HG03135 (cell line): ENCODE measurements at regions not wholly inside any gene's neighbourhood (a gene's known extent, or its start where the extent isn't known, plus 50 kb on each side); places are given as distances from the start of the nearest gene placed in this dataset.
"Not testable (repeated sequence)": the region's sequence is repeated elsewhere in the genome, so short reads cannot be mapped to it uniquely, and the experiment has no call there.

ENCODE experiments used
- ATAC-seq: cut with Tn5 transposase; IDR thresholded peaks from one replicate; pipeline ENCODE4 v1.9.1; 2021; ENCODE audit warnings: mild to moderate bottlenecking, moderate library complexity; ENCODE audit not compliant: unreplicated experiment

DNA sequence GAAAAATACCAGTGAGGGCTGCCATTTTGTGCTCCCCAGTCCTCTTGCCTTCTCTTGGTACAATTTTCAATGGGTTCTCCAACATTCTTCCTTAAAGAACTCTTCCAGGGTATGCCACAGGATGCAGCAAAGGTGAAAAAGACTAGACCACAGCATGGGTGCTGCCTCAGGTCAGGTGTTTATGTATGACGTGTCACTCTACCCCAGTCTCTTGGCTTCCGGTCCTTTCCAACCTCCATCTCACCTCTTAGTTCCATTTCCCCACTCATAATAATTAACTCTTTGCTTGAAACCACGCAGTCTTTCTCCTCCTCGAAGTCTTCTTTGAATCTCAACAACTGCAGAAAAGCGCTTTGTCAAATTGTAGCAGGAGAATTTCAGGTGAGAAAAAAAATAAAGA, 104.7 kb upstream of the TBC1D5 start:
- ATAC-seq: no peak

DNA sequence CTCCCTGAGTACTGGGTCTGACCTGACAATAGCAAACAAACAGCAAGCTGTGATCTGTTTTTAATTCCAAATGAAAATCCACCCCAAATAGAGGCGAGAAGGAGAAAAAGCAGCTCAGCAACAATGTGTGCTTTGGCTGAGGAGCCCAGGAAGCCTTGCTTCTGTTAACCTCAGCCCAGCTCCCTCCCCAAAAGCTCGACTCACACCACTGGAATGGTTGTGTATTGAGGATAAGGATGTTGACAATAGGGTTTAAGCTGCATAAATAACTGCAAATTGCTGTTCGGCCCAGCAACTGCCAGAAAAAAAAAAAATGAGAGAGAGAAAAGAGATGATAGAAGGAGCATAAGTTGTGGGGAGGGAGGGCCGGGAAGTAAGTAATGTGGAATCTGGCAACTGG, 104.0 kb upstream of the TBC1D5 start:
- no peak for ATAC-seq

DNA sequence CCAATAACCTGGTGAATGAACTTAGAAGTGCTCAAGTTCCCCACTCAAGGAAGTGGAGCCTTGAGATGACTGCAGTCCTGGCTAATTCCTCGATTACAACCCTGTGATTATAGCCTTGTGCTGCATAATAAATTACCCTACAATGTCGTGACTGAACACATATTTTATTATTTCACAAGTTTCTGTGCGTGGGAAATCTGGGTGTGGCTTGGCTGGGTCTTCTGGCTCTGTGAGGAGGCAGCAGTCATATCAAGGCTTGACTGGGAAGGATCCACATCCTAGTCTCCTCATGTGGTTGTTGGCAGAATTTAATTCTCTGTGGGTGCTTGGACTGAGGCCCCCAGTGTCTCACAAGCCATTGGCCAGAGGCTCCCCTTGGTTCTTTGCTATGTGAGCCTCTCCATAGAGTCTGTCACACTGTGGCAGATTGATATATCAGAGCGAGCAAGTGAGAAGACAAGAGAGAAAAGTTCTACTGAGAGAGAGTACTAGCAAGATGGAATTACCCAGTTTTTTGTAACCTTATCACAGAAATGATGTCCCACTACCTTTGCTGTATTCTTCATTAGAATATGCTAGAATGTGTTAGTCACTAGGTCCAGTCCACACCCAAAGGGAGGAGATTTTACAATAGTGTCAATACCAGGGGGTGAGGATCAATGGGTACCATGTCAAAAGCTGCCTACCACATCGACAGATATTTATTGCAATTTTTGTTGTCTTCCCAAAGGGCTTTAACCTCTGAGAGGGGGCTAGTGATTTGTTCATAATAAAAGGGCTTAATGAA, 102.8 kb upstream of the TBC1D5 start:
- no peak for ATAC-seq

DNA sequence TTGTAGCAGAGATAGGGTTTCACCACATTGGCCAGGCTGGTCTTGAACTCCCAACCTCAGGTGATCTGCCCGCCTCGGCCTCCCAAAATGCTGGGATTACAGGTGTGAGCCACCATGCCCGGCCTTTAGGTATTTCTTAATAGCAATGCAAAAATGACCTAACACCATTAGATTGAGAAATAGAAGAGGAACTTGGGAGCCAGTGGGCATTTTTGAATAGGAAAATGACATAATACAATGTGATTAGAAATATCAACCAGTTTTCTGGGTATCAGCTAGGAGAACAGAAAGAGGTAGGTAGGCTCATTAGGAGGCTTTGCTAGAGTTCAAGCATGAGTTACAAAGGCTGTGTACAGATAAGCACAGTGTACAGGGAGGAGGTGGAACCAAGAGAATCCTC, 101.8 kb upstream of the TBC1D5 start:
- ATAC-seq: no peak

DNA sequence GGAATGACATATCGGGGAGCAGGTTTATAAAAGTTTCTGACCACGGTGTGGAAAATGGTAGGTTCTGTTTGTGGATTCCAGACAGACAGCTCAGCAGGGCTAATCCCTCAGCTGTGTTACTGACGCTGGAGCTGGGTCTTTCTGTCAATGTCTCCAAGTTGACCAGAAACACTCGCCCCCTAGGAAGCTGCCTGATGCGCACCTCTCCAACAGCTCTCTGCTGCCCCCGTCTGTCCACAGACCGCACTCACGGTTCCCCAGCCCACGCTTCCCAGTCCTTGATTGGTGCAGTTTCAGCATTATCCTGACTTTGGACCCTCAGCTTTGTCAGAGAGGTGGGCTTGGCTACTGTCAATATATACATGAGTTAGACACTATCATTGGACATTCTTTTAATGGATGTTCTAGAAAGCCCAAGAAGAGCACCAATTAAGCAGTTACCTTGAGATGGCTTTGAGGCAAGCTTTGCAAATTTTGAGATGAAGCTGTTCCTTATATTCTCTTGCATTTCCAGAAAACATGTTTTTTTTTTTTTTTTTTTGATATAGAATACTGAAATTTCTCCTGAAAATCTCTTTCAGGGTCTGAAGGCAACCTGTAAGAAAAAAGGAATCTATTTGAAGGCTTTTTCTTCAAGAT, 98.9 kb upstream of the TBC1D5 start:
- peak; percentile 91 for ATAC-seq

DNA sequence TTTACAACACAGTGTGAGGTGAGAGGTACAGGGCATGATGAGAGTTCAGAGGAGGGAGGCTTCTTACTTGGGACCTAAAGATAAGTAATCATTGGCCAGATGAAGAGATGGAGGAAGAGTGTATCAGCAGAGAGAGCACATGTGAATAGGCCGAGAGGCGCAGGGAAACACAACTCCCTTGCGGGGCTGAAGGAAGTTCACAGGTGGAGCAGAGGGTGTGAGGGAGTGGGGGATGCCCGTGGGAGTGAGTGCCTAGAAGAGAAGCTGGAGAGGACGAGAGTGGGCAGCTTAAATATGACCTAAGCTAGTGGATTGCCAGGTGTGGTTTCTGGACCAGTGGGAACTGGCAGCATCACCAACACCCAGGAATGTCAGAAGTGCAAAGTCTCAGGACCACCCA, 98.2 kb upstream of the TBC1D5 start:
- no peak for ATAC-seq

DNA sequence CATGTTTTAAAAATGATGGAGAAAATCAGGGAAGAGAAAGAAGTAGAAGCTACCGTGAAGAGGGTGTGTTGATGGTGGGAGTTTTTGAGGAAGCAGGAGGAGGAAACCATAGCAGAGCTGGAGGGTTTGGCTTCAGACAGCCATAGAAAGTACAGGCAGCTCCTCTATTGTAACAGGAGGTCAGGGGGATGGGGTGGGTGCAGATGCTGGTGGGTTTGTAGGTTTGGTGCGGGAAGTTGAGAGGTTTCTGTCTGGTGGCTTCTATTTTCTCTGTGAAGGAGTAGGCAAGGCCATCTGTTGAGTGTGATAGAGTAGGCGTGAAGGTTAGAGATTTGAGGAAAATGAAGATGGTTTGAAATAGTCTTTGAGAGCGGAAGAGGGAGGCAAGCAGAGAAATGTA, 97.7 kb upstream of the TBC1D5 start:
- ATAC-seq: no peak

DNA sequence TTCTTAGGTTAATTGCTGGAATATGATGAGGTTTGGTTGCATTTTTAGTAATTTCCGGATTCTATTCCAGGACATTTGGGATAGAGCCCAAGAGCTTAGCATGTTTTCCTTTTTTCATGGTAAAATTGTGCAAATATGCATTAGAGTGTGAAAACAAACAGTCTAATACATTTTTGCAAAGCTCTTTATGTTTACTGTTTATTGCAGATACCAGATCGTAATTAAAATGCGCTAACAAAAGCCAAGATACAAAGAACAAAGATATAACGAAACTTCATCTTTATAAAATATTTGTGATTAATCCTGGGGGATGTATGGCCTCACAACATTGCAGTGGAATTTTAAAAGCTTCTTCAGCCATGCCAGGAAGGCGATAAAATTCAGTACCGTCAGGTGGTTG, 94.5 kb upstream of the TBC1D5 start:
- ATAC-seq: no peak

DNA sequence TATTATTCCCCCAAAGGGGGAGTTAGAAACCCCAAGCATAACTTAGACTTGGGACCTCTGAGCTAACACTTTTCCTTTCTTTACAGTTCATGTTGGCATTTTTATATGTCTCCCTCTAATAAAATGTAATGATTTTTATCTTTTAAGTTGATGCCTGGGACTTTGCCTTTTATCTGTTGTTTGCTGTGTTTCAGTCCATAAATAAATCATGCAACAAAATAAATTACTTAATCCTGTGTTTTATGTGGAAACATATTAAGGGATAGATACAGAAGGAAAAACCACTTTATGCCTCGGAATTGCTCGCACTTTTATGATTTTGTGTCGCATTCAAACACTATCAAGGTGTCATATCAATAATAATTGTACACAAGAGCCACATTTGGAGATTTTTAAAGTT, 93.7 kb upstream of the TBC1D5 start:
- no peak for ATAC-seq

DNA sequence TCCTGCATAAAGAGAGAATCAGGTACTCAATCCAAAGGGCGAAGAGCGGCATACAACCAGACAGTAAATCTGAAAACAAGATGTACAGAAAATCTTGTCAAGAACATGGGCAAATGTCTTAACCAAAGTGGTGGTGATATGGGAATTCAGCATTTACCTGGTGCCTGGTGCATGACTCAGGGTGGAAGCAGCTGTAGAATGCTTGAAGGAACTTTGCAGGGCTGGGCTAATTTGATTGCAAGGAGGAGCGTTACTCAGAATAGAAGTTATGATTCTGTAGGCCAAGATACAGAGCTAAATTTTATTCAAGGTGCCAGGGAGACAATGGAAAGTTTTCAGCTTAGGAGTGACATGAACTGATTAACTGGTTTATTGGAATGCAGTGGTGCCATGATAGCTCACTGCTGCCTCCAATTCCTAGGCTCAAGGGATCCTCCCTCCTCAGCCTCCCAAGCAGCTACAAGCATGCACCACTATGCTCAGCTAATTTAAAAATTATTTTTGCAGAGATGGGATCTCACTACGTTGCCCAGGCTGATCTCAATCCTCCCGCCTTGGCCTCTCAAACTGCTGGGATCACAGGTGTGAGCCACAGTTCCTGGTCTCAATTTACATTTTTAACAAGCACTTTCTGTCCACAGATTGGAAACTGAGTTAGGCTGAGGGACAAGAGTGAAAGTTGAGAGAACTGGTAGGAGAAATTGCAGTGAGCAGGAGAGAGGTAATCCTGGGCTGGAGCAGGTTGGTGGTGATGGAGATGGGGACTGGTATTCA, 91.5 kb upstream of the TBC1D5 start:
- no peak for ATAC-seq

DNA sequence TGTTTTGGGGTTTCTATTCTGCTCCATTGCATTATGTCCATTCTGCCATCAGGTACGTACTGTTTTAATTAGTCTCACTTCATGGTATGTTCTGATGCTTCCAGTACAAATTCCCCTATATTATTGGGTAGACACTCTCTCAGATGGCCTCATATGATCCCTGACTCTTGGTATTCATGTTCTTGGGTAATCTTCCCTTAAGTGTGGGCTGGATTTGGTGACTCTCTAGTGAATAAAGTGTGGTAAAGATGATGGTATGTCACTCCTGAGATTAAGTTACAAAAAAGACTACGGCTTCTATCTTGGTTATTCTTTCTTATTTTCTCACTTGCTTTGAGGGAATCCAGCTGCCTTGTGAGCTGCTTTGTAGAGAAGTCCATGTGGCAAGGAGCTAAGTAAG, 89.6 kb upstream of the TBC1D5 start:
- no peak for ATAC-seq

DNA sequence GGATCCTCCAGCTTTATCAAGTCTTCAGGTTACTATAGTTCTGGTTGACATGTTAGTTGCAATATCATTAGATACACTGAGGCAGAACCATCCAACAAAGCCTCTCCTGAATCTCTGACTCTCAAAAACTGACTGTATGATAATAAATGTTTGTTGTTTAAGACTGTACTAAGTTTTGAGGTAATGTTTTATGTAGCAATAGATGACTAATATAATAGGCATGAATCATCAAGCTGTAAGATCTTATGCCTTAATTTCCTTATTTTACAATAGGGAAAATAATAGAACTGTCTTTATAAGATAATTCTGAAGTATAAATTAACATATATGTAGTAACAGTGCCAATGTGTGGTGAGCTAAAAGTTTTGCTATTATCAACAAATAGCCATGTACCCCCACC, 88.9 kb upstream of the TBC1D5 start:
- ATAC-seq: no peak

DNA sequence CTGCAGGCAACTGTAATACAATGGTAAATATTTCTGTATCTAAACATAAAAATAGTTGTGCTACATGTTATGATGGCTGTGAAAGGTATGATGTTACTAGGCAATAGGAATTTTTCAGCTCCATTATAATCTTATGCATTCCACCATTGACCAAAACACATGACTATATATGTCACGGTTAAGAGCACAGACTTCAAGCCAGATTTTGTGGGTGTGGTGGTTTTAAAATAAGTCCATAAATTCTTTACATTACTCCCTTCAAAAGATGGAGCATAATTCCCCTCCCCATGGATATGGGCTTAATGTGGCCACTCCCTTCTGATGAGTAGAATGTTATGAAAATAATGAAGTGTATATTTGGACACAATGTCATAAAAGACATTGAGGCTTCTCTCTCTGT, 88.4 kb upstream of the TBC1D5 start:
- ATAC-seq: no peak

DNA sequence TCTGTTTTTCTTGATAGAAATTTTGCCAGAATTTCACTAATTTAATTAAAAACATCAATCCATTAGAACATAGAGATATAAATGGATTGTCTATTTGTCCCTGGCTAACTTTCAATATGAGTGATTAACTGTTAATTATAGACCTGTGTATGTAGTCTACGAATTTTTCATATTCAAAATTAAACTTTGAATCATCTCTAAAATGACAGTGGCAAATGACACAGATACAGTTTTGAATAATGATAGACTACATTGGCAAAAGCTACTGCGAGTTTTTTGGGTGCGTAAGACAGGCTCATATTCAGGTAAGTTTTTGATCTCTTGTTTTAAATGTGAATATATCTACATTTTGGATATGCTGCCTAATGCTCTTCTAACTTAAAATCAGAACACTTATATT, 86.0 kb upstream of the TBC1D5 start:
- no peak for ATAC-seq

DNA sequence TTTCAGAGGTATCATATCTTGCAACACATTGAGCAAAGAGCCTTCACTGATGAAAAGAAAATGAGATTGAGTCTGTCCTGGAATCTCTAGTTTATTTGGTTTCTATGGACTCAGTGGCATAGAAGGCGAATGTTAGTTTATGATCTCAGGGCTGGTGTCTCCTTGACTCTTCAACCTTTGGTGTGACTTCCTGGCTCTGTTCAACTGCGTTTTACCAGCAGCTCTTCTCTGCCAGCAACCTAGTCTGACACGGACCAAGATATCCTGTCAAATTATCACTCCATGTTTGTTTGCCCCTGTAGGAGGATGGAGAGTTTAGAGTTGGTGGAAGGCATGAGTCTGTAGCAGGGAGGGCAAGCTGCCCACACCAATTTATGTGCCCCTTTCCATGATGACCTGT, 82.9 kb upstream of the TBC1D5 start:
- no peak for ATAC-seq

DNA sequence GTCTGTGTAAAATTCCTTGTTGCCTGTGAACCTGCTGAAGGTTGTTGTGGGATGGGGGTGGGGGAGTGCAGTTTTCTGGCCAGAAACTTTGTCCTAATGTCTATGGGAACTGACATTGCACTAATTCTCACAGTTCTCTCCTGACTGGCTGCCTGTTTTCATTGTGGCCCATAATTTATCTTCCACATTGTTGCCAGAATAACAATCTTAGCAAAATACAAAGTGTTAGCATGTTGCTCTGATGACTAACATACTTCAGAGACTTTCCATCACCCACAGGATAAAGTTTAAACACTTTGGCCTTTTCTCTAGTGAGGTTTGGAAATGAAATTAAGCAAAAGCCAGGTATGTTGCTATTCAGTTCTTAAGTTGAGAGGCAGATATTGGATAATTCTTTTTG, 81.4 kb upstream of the TBC1D5 start:
- ATAC-seq: no peak

DNA sequence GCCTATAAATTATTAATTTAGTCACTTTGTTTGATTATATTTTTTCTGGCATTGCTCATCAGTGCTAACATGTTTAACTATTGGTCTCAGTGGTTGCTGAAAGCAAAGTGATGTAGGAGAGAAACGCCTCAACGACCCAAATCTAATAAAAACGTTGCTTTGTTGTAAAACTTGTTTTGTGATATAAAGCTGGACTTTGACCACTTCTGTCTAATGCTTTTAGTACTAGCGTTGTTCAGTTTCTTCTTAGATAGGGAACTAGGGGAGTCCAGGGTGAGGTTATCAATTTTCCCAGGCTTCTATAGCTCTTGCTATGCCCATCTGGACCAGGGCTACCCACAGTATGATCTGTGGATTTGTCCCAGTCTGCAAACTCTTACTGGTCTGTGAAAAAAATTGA, 80.6 kb upstream of the TBC1D5 start:
- no peak for ATAC-seq

DNA sequence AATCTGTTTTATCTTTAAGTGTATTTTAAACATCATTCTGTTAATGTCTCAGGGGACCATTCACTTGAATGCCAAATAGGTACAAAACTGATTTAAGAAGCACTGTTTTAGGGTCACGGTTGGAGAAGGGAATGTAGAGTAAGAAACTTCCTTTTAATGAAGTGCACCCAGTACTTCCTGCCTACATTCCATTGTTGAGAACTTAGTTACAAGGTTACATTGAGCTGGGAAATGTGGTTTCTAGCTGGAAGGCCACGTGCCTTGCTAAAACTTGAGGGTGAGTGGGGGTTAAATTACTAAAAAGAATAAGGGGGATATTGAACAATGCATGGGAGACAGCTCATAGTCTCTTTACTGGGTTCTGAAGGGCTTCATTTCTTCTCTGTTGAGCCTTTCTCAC, 78.3 kb upstream of the TBC1D5 start:
- no peak for ATAC-seq

DNA sequence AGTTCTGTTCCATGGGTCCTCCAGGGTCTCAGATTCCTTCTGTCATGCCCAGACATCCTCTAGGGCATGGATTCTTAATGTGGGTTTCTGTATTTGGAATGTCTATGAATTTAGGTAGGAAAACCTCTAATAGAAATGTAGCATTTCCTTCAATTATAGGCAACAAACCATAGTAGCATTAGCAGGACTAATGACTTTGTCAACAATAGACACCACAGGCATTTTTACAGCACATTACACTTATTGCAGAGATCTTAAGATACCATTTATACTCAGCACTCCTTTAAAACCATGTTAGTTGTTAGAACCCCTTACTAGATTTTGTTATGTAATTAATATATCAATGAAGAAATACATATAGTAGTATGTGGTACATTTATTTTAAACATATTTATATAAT, 77.8 kb upstream of the TBC1D5 start:
- no peak for ATAC-seq

DNA sequence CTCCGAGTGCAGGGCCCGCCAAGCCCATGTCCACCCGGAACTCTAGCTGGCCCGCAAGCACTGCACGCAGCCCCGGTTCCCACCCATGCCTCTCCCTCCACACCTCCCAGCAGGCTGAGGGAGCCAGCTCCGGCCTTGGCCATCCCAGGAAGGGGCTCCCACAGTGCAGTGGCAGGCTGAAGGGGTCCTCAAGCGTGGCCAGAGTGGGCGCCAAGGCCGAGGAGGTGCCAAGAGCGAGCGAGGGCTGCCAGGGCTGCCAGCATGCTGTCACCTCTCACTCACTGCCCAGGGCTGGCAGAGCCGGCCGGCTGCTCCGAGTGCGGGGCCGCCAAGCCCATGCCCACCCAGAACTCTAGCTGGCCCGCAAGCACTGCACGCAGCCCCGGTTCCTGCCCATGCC, 75.5 kb upstream of the TBC1D5 start:
- not testable (repeated sequence) for ATAC-seq

DNA sequence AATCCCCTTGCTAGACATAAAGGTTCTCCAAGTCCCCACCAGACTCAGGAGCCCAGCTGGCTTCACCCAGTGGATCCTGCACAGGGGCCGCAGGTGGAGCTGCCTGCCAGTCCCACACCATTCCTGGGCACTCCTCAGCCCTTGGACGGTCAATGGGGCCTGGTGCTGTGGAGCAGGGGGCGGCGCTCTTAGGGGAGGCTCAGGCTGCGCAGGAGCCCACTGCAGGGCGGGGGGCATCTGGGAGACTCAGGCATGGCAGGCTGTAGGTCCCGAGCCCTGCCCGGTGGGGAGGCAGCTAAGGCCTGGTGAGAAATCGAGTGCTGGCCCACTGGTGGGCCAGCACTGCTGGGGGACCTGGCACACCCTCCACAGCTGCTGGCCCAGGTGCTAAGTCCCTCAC, 75.1 kb upstream of the TBC1D5 start:
- ATAC-seq: no peak

DNA sequence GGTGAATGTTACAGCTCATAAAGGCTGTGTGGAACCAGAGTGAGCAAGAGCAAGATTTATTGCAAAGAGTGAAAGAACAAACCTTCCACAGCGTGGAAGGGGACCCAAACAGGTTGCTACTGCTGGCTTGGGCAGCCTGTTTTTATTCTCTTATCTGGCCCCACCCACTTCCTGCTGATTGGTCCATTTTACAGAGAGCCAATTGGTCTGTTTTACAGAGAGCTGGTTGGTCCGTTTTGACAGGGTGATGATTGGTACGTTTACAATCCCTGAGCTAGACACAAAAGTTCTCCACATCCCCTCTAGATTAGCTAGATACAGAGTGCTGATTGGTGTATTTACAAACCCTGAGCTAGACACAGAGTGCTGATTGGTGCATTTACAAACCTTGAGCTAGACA, 74.4 kb upstream of the TBC1D5 start:
- ATAC-seq: not testable (repeated sequence)
